H9 (cell line): ENCODE measurements at regions not wholly inside any gene's neighbourhood (a gene's known extent, or its start where the extent isn't known, plus 50 kb on each side); places are given as distances from the start of the nearest gene placed in this dataset.

Source experiments
- DNase-seq: peaks from one replicate; pipeline ENCODE4 v3.0.0-alpha.2; 2017
- H2AFZ ChIP-seq: one replicate; pipeline ENCODE4 v1.6.1; 2013; ENCODE audit warnings: mild to moderate bottlenecking, low read length, control low read depth, moderate library complexity
- H2AK5ac ChIP-seq: 2 replicates; pipeline ENCODE4 v1.6.1; 2013; ENCODE audit warnings: low read length, control low read depth, mixed read lengths; ENCODE audit not compliant: insufficient read length
- H2BK120ac ChIP-seq: one replicate; pipeline ENCODE4 v1.6.1; 2013; ENCODE audit warnings: low read depth, mild to moderate bottlenecking, low read length, control low read depth, inconsistent platforms; ENCODE audit not compliant: poor library complexity, severe bottlenecking
- H2BK12ac ChIP-seq: 2 replicates; pipeline ENCODE4 v1.6.1; 2013; ENCODE audit warnings: low read length, control low read depth, mixed read lengths, low read depth; ENCODE audit not compliant: insufficient read length
- H2BK15ac ChIP-seq: 2 replicates; pipeline ENCODE4 v1.6.1; 2013; ENCODE audit warnings: low read depth, low read length, control low read depth
- H2BK20ac ChIP-seq: one replicate; pipeline ENCODE4 v1.6.1; 2013; ENCODE audit warnings: low read depth, mild to moderate bottlenecking, low read length, control low read depth, inconsistent platforms; ENCODE audit not compliant: poor library complexity, severe bottlenecking
- H2BK5ac ChIP-seq: 2 replicates; pipeline ENCODE4 v1.6.1; 2013; ENCODE audit warnings: low read length, control low read depth, mixed read lengths; ENCODE audit not compliant: insufficient read length
- H3K14ac ChIP-seq: 2 replicates; pipeline ENCODE4 v1.6.1; 2013; ENCODE audit warnings: low read length, control low read depth; ENCODE audit not compliant: insufficient read depth
- H3K18ac ChIP-seq: 2 replicates; pipeline ENCODE4 v1.6.1; 2013; ENCODE audit warnings: low read depth, mild to moderate bottlenecking, mixed read lengths, low read length, control low read depth; ENCODE audit not compliant: insufficient read length
- H3K23ac ChIP-seq: 2 replicates; pipeline ENCODE4 v1.6.1; 2013; ENCODE audit warnings: low read length, control low read depth, mixed read lengths, low read depth; ENCODE audit not compliant: insufficient read length
- H3K23me2 ChIP-seq: 2 replicates; pipeline ENCODE4 v1.6.1; 2013; ENCODE audit warnings: low read depth, mild to moderate bottlenecking, mixed read lengths, low read length, control low read depth; ENCODE audit not compliant: insufficient read length, poor library complexity, severe bottlenecking
- H3K27ac ChIP-seq: 2 replicates; pipeline ENCODE4 v1.5.1; 2013; ENCODE audit warnings: low read length, control low read depth, mixed read lengths, low read depth; ENCODE audit not compliant: insufficient read length
- H3K27me3 ChIP-seq: 2 replicates; pipeline ENCODE4 v1.6.1; 2013; ENCODE audit warnings: low read length, control low read depth, inconsistent platforms; ENCODE audit not compliant: insufficient read depth
- H3K4ac ChIP-seq: 2 replicates; pipeline ENCODE4 v1.6.1; 2013; ENCODE audit warnings: low read depth, mild to moderate bottlenecking, control low read depth, inconsistent platforms, low read length, moderate library complexity
- H3K4me1 ChIP-seq: 2 replicates; pipeline ENCODE4 v1.6.1; 2013; ENCODE audit warnings: low read length, control low read depth, inconsistent platforms; ENCODE audit not compliant: insufficient read depth
- H3K4me2 ChIP-seq: 2 replicates; pipeline ENCODE4 v1.6.1; 2013; ENCODE audit warnings: low read length, control low read depth, mixed read lengths; ENCODE audit not compliant: insufficient read length, insufficient read depth
- H3K56ac ChIP-seq: 2 replicates; pipeline ENCODE4 v1.6.1; 2013; ENCODE audit warnings: low read depth, mild to moderate bottlenecking, mixed read lengths, low read length, control low read depth; ENCODE audit not compliant: insufficient read length
- H3K79me1 ChIP-seq: 2 replicates; pipeline ENCODE4 v1.6.1; 2013; ENCODE audit warnings: low read depth, mild to moderate bottlenecking, moderate library complexity, low read length, control low read depth, inconsistent platforms; ENCODE audit not compliant: insufficient read depth, poor library complexity, severe bottlenecking
- H3K79me2 ChIP-seq: 2 replicates; pipeline ENCODE4 v1.6.1; 2013; ENCODE audit warnings: low read length, control low read depth, inconsistent platforms; ENCODE audit not compliant: insufficient read depth
- H3K9ac ChIP-seq: 2 replicates; pipeline ENCODE4 v1.6.1; 2013; ENCODE audit warnings: low read length, control low read depth, mixed read lengths; ENCODE audit not compliant: insufficient read length; ENCODE audit errors: extremely low read depth
- H3K9me3 ChIP-seq: one replicate; pipeline ENCODE4 v1.6.1; 2013; ENCODE audit warnings: low read depth, low read length, inconsistent platforms; ENCODE audit not compliant: control insufficient read depth
- H3T11ph ChIP-seq: one replicate; pipeline ENCODE4 v1.6.1; 2013; ENCODE audit warnings: mild to moderate bottlenecking, low read length, control low read depth, inconsistent platforms
- H4K20me1 ChIP-seq: one replicate; pipeline ENCODE4 v1.6.1; 2013; ENCODE audit not compliant: control insufficient read depth, insufficient read length, insufficient read depth
- H4K5ac ChIP-seq: 2 replicates; pipeline ENCODE4 v1.6.1; 2013; ENCODE audit warnings: low read depth, mild to moderate bottlenecking, mixed read lengths, low read length, control low read depth; ENCODE audit not compliant: insufficient read length
- H4K8ac ChIP-seq: replicated peaks from 2 replicates; pipeline ENCODE4 v1.6.1; 2013; ENCODE audit warnings: low read length, control low read depth, mixed read lengths, low read depth; ENCODE audit not compliant: insufficient read length
- H4K91ac ChIP-seq: 2 replicates; pipeline ENCODE4 v1.6.1; 2013; ENCODE audit warnings: low read depth, mild to moderate bottlenecking, moderate library complexity, mixed read lengths, low read length, control low read depth; ENCODE audit not compliant: insufficient read length
- H3K27ac Mint-ChIP-seq, 3 experiments: 2 replicates in 2 of 3; 3 replicates in 1 of 3; pipeline ENCODE4 v1.8.0; 2020 to 2021; ENCODE audit warnings: mixed read lengths in 3 of 3, mild to moderate bottlenecking in 1 of 3, moderate library complexity in 1 of 3
- H3K27me3 Mint-ChIP-seq: 2 replicates; pipeline ENCODE4 v1.8.0; 2021; ENCODE audit warnings: low read depth, mild to moderate bottlenecking, moderate library complexity, mixed read lengths
- H3K36me3 Mint-ChIP-seq, 3 experiments: 2 replicates in 2 of 3; 3 replicates in 1 of 3; pipeline ENCODE4 v1.8.0; 2020 to 2021; ENCODE audit warnings: low read depth in 3 of 3, mixed read lengths in 3 of 3; ENCODE audit not compliant: insufficient read depth in 1 of 3
- H3K4me1 Mint-ChIP-seq, 2 experiments: 2 replicates each; pipeline ENCODE4 v1.8.0; 2020; ENCODE audit warnings: mixed read lengths in 2 of 2
- H3K4me3 Mint-ChIP-seq, 2 experiments: 2 replicates in 1 of 2; 3 replicates in 1 of 2; pipeline ENCODE4 v1.8.0; 2020 to 2021; ENCODE audit warnings: mild to moderate bottlenecking in 2 of 2, mixed read lengths in 2 of 2, moderate library complexity in 1 of 2
- H3K9me3 Mint-ChIP-seq, 2 experiments: 2 replicates in 1 of 2; 3 replicates in 1 of 2; pipeline ENCODE4 v1.8.0; 2020; ENCODE audit warnings: mild to moderate bottlenecking in 2 of 2, mixed read lengths in 2 of 2, moderate library complexity in 1 of 2
- WGBS: extraction: QIAGEN DNeasy Blood & Tissue Kit; methylation state at CpG from one replicate; pipeline ENCODE4 v1.1.7; 2013; ENCODE audit warnings: missing lambda C conversion rate, low lambda C conversion rate, mixed read lengths; ENCODE audit not compliant: insufficient read length; ENCODE audit errors: extremely low coverage; 5-methylcytosine and 5-hydroxymethylcytosine counted together
- TF ChIP-seq, protein P1 (sequence below): fragments of 200-600 bp; sonication (generic); conservative IDR thresholded peaks from 3 replicates; pipeline ENCODE4 v1.8.0; 2021; ENCODE audit warnings: antibody characterized with exemption, mild to moderate bottlenecking

DNA sequence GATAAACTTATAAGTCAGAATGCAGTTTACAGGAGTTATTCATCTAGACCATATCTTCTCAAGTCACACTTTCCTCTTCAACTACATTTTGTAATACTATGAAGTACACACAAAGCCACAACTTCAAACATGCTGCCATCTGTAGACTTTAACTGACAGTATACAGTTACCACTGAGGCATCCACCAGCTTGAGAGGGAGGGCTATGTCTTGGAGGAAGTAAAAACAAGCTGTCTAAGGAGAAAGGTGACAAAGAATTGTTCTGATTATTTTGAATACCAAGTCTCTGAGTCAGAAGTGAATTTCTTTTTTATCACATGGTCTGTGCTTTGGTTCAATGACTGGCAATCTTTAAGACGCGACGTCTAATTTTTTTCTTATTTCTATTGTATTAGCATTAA is 97.6 kb upstream of the CDH10 start:
- H2BK5ac ChIP-seq: no peak overlapping the region
- H3K79me2 ChIP-seq: no peaks in the 10 kb centered on the region
- no peak overlapping the region for H3K18ac ChIP-seq
- H2BK120ac ChIP-seq: no peak overlapping the region
- H3K4me1 ChIP-seq: no peaks in the 10 kb centered on the region
- H3K23me2 ChIP-seq: no peaks in the 10 kb centered on the region
- no peak overlapping the region for H3K56ac ChIP-seq
- no peak overlapping the region for H3K23ac ChIP-seq
- no peak overlapping the region for H3K14ac ChIP-seq
- H2BK15ac ChIP-seq: no peak overlapping the region
- H3K9ac ChIP-seq: no peak overlapping the region
- no peak overlapping the region for H2AK5ac ChIP-seq
- H4K5ac ChIP-seq: no peak overlapping the region
- Mint-ChIP-seq H3K27me3 (no peaks in the 10 kb centered on the region), H3K4me3 (no peak overlapping the region), H3K9me3 (no peaks in the 10 kb centered on the region), H3K27ac (no peak overlapping the region), H3K4me1 (no peaks in the 10 kb centered on the region), H3K36me3 (no peaks in the 10 kb centered on the region)
- H3K27me3 ChIP-seq: no peaks in the 10 kb centered on the region
- no peak overlapping the region for H2BK20ac ChIP-seq
- H3T11ph ChIP-seq: no peak overlapping the region
- H3K27ac ChIP-seq: no peak overlapping the region
- no peaks in the 10 kb centered on the region for H3K79me1 ChIP-seq
- H4K91ac ChIP-seq: no peak overlapping the region
- H2AFZ ChIP-seq: no peak overlapping the region
- no peak for DNase-seq
- H3K4ac ChIP-seq: no peak overlapping the region
- no peak overlapping the region for H3K4me2 ChIP-seq
- TF ChIP-seq, protein P1, sequence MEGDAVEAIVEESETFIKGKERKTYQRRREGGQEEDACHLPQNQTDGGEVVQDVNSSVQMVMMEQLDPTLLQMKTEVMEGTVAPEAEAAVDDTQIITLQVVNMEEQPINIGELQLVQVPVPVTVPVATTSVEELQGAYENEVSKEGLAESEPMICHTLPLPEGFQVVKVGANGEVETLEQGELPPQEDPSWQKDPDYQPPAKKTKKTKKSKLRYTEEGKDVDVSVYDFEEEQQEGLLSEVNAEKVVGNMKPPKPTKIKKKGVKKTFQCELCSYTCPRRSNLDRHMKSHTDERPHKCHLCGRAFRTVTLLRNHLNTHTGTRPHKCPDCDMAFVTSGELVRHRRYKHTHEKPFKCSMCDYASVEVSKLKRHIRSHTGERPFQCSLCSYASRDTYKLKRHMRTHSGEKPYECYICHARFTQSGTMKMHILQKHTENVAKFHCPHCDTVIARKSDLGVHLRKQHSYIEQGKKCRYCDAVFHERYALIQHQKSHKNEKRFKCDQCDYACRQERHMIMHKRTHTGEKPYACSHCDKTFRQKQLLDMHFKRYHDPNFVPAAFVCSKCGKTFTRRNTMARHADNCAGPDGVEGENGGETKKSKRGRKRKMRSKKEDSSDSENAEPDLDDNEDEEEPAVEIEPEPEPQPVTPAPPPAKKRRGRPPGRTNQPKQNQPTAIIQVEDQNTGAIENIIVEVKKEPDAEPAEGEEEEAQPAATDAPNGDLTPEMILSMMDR: no peak
- no peak overlapping the region for H2BK12ac ChIP-seq
- H3K9me3 ChIP-seq: no peaks in the 10 kb centered on the region
- no peak overlapping the region for H4K8ac ChIP-seq
- WGBS: no CpG with 5 or more reads among the region's 3 CpGs
- no peaks in the 10 kb centered on the region for H4K20me1 ChIP-seq
